ENCODE measurements at regions not wholly inside any gene's neighbourhood (a gene's known extent, or its start where the extent isn't known, plus 50 kb on each side); places are given as distances from the start of the nearest gene placed in this dataset.

GRCh38 chr4:100797791-100798190, 280.0 kb upstream of the EMCN start:
- no peak for DNase-seq

GRCh38 chr4:100797356-100797755, 279.5 kb upstream of the EMCN start:
- no peak for DNase-seq

- peak; percentile 79 to 93 for DNase-seq
These were observed 278.5 kb upstream of the EMCN start for GRCh38 chr4:100796332-100796731.

GRCh38 chr4:100795581-100795980, 277.8 kb upstream of the EMCN start:
- peak; percentile 17 to 69 for DNase-seq

DNA sequence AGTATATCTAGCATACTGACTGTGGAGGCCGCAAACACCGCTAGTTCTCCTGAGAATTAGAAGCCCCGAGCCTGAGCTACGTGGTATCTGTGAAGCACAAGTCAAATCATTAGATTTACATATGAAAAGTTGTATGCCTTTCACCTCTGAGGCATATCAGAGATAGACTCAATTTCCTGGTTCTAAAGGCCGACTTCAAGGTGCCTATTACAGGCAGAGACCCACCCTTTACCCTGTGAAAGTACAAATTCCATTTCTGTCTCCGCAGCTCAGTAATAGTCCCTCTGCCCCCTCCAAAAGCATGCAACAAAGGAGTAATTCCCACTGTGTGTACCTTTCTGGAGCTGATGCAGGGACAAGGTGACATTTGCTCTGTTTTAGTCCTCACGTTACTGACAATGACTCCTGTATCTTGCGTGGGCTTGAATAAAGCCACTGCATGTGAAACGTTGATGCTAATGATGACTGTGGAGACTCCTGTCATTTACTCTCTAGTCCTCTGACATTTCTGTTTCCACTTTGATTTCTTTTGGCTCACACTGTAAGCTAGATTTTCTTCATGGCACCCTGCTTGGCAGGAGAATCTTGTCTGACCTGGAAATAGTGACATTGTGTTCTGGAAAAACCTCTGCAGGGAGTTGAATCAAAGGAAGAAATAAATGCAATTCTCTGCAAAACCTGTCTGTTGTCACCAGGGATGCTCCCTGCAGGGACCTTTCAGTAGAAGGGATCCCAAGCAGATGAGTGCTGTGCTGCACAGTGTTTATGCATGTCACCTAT, 273.2 kb upstream of the EMCN start:
- no peak for DNase-seq

DNA sequence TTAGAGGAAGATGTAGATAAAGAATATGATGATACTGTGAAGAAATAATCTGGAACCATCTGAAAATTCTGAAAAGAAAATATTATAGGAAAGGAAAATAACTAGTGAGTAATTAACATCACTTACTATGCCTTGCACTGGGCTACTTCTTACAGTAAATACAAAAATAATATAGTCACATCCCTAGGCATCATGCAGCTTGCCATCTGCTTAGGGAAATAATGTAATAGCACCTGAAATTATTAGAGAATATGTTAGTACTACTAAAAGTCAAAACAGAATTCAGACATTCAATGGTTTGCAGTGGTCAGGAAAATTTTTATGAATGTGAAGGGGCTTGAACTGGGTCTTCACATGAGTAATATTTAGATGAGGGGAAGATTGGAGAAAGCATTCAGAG, 272.2 kb upstream of the EMCN start:
- DNase-seq: no peak

- DNase-seq: no peak
These were observed 268.7 kb upstream of the EMCN start for GRCh38 chr4:100786481-100786880.

GRCh38 chr4:100782356-100782755, 264.5 kb upstream of the EMCN start:
- DNase-seq: no peak

- no peak for DNase-seq
These were observed 263.6 kb upstream of the EMCN start for GRCh38 chr4:100781435-100781834.

DNA sequence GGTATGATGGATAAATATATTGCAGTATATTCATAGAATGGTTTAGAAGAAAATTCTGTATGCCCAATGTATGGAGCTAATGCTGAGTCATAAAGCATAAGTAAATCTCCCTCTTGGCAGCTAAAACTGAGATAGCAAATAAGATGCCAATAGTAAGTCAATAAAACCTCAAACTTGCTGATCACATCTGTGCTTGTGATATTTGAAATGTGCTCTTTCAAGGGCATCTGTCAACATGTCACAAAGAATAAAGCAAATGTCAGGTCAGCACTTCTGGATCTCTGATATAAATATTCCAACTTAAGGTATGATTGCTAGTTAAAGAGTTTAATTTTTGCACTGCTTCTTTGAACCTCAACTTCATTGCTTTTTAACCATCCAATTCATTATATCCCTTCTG, 262.3 kb upstream of the EMCN start:
- DNase-seq: no peak

DNA sequence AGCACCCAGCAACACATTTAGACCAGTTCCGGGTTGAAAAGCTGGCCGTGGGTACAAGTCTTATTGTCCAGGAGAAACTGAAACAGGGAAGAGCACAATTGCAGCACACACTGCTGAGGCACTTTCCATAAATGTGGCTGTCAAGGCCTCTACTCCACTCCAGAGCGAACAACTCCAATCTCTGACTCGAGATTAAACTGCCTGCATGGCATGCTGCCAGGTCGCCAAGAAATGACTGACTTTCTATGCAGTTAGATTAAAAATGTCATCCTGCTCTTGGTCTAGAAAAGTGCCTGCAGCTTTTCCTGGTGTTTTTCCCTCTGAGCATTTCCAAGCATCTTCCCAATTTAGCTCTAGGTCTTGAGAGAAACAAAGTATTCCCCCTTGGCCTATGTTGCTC, 260.6 kb upstream of the EMCN start:
- no peak for DNase-seq

DNA sequence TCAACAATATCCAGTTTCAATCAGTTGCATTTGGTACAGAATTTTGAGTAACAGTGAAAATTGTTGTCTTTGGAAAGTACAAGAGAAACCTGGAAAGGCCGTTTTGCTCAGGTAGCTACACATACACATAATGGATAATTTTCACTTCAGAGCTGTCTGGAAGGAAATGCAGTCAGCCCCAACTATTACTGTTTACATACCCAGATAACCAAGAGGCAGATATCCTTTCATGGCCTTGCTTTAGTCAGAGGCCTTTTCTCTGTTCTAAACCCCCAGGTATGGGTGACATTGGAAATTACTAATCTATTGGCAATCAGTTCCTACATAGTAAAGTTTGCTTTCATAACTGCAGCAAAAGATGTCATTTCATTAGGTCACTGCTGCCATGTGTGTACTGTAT, 244.9 kb upstream of the EMCN start:
- no peak for DNase-seq

DNA sequence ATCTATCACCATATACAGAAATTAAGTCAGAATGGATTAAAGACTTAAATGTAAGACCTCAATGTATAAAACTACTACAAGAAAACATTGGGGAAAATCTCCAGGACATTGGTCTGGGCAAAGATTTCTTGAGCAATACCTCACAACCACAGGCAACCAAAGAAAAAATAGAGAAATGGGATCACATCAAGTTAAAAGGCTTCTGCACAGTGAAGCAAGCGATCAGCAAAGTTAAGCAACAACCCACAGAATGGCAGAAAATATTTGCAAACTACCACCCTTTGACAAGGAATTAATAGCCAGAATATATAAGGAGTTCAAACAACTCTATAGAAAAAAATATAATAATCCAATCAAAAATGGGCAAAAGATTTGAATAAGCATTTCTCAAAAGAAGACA, 236.9 kb upstream of the EMCN start:
- DNase-seq: no peak

DNA sequence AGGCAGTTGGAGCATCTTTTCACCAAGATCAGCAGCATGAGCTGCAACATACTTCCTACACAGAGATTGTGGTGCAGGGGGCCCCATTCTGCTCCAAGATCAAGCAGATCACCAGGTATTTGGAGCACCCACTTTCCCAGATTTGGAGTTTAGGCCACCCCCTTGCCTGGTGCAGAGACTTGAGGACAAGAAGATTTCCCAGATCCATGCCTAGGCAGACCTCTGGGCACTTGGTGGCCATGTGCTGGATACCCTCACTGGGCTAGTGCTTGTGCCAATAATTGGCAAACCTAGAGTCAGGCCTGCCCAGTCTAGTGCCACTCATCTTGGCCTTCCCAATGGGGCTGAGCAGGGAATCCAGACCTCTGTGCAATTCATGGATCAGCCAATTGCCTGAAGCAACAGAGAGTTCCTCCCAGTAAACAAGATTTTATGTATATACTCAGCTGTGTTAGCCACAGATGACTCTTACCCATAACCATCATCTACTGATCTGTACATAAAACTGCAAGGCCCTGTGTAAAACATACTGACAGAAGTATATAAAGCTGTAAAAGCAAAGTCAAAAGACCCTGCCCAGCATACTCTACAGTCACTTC, 228.4 kb upstream of the EMCN start:
- DNase-seq: no peak

DNA sequence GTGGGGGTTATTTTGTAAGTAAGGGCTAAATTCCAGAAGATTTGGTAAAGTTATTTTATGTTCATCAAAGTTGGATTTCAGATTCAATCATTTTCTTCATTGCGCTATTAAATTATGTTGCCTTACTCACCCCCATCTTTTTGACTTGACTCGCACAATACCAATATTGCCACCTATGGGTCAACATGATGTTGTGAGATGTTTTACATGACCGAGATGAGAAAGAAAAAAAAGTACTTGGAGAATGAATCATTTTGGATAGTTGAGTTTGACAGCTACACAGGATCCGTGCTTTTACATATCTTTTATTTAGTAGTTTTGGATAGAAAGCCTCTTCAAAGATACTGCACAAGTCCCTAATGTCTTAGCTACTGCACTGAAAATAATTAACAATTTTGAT, 224.2 kb upstream of the EMCN start:
- DNase-seq: peak; percentile 2 to 53

- no peak for DNase-seq
These were observed 221.6 kb upstream of the EMCN start for GRCh38 chr4:100739426-100739825.

- DNase-seq: peak; percentile 2 to 28
These were observed 220.7 kb upstream of the EMCN start for GRCh38 chr4:100738196-100739165.

GRCh38 chr4:100736641-100737451, 219.0 kb upstream of the EMCN start:
- peak; percentile 8 to 76 for DNase-seq

DNA sequence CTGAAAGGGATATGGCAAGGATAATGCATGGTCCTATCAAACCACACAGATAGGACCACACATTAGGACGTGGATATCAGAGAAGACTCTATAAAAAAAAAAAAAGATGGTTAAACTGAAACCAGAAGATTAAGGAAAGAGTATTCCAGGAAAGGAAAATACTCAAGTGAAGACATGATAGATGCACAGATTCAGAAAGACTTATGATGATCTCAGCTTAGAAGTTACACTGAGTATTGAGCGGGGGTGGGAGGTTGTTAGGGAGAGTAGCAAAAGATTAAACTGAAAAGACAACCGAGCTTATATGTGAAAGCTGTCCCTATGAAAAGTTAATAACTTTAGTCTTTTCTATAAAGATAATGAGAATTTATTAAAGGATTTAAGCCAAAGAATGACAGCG, 211.0 kb upstream of the EMCN start:
- no peak for DNase-seq

GRCh38 chr4:100722866-100723459, 205.1 kb upstream of the EMCN start:
- no peak for DNase-seq

GRCh38 chr4:100722133-100722532, 204.3 kb upstream of the EMCN start:
- no peak for DNase-seq

GRCh38 chr4:100721490-100721889, 203.7 kb upstream of the EMCN start:
- no peak for DNase-seq
